ENCODE measurements at regions not wholly inside any gene's neighbourhood (a gene's known extent, or its start where the extent isn't known, plus 50 kb on each side); places are given as distances from the start of the nearest gene placed in this dataset.

DNA sequence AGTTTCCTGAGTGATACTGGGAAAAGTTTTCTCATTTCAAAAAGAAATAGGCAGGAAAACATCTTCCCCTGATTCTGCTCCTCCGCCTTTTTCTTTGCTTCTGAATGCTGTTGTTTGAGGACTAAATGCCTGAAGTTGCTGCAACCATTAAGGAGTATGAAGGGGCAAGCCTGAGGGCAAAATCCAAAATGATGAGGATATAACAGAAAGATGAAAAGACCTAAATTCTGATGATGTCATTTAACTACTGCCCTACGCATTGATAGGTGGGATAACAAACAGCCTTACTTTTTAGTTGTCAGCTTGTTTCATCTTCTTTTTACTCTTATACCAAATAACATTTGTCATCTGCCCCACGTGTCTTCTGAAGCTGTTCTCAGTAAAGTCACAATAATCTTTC, 474.6 kb upstream of the MMS22L start:
- TF ChIP-seq CTCF (IDR thresholded peaks at IDR 0.05) (no peak), POLR2A (IDR thresholded peaks at IDR 0.05) (no peak)
- no peaks in the 10 kb centered on the region for H3K36me3 ChIP-seq (replicated peaks in 1 of 2)
- H3K9me3 ChIP-seq (replicated peaks in 1 of 3): no peaks in the 10 kb centered on the region
- 59 to 70% (median 64%) methylated on average over 3 of the region's 3 CpGs for WGBS, 4 donors
- H3K27ac ChIP-seq: no peak overlapping the region
- no peak for DNase-seq
- no peak overlapping the region for H3K4me3 ChIP-seq
- no peaks in the 10 kb centered on the region for H3K4me1 ChIP-seq (replicated peaks in 1 of 2)
- intact Hi-C loops (cut with DNase I): no loop called here
- no peaks in the 10 kb centered on the region for H3K27me3 ChIP-seq

DNA sequence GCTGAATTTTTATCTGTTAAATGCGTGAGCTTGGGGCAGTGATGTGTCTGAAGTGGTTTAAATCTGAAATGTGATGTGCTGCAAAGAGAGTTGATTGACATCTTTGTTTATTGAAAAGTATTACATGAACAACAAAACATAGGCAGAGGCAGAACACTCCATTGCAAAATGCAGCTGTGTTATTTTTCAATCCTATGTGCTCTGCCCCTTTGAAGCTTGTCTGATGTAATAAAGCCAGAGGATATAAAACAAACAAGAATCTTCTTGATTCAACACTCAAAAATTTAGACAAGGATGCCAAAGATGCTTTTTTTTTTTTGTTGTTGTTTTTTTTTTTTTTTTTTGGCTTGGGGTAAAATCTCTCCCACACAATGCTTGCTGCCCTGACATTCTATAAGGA, 482.4 kb upstream of the MMS22L start:
- Histone ChIP-seq H3K4me3 (no peak overlapping the region), H3K4me1 (replicated peaks in 1 of 2) (no peaks in the 10 kb centered on the region), H3K27me3 (no peaks in the 10 kb centered on the region), H3K27ac (no peak overlapping the region), H3K9me3 (replicated peaks in 1 of 3) (no peaks in the 10 kb centered on the region), H3K36me3 (replicated peaks in 1 of 2) (no peaks in the 10 kb centered on the region)
- intact Hi-C loops (cut with DNase I): no loop called here
- TF ChIP-seq CTCF (IDR thresholded peaks at IDR 0.05): no peak
- no peak for TF ChIP-seq POLR2A (IDR thresholded peaks at IDR 0.05)
- 53 to 68% (median 61%) methylated on average over 1 of the region's 1 CpG for WGBS, 4 donors
- no peak for DNase-seq

GRCh38 chr6:97771372-97771771, 488.4 kb upstream of the MMS22L start:
- intact Hi-C loops (cut with DNase I): no loop called here
- DNase-seq: no peak
- 20 to 28% (median 23%) methylated on average over 2 of the region's 2 CpGs for WGBS, 4 donors
- Histone ChIP-seq H3K36me3 (replicated peaks in 1 of 2) (no peaks in the 10 kb centered on the region), H3K4me3 (no peak overlapping the region), H3K4me1 (replicated peaks in 1 of 2) (no peaks in the 10 kb centered on the region), H3K9me3 (replicated peaks in 1 of 3) (no peaks in the 10 kb centered on the region), H3K27me3 (no peaks in the 10 kb centered on the region), H3K27ac (no peak overlapping the region)
- no peak for TF ChIP-seq POLR2A (IDR thresholded peaks at IDR 0.05)
- TF ChIP-seq CTCF (IDR thresholded peaks at IDR 0.05): no peak

GRCh38 chr6:97775012-97775411, 492.0 kb upstream of the MMS22L start:
- intact Hi-C loops (cut with DNase I): no loop called here
- Histone ChIP-seq H3K9me3 (replicated peaks in 1 of 3) (no peaks in the 10 kb centered on the region), H3K27me3 (no peaks in the 10 kb centered on the region), H3K27ac (no peak overlapping the region), H3K4me3 (no peak overlapping the region), H3K36me3 (replicated peaks in 1 of 2) (no peaks in the 10 kb centered on the region), H3K4me1 (replicated peaks in 1 of 2) (no peaks in the 10 kb centered on the region)
- TF ChIP-seq POLR2A (IDR thresholded peaks at IDR 0.05) (no peak), CTCF (IDR thresholded peaks at IDR 0.05) (no peak)
- WGBS, 4 donors: 75 to 83% (median 79%) methylated on average over 2 to 5 of the region's 5 CpGs
- DNase-seq: no peak
